GM12891 (cell line): ENCODE measurements at regions not wholly inside any gene's neighbourhood (a gene's known extent, or its start where the extent isn't known, plus 50 kb on each side); places are given as distances from the start of the nearest gene placed in this dataset.

Source experiments
- PAX5 ChIP-seq: IDR thresholded peaks from 2 replicates; pipeline ENCODE4 v1.6.1; 2011; ENCODE audit warnings: low read length, moderate library complexity, mild to moderate bottlenecking; ENCODE audit not compliant: insufficient read depth, severe bottlenecking
- POLR2A ChIP-seq: IDR thresholded peaks from 2 replicates; pipeline ENCODE4 v1.6.1; 2011; ENCODE audit warnings: low read depth, low read length, control low read depth
- POLR2AphosphoS5 ChIP-seq: IDR thresholded peaks from 2 replicates; pipeline ENCODE4 v1.6.1; 2011; ENCODE audit warnings: low read depth, low read length, control low read depth
- SPI1 ChIP-seq: IDR thresholded peaks from 2 replicates; pipeline ENCODE4 v1.6.1; 2011; ENCODE audit warnings: low read depth, low read length, control low read depth
- TAF1 ChIP-seq: IDR thresholded peaks from 2 replicates; pipeline ENCODE4 v1.6.1; 2011; ENCODE audit warnings: low read depth, low read length, control low read depth

DNA sequence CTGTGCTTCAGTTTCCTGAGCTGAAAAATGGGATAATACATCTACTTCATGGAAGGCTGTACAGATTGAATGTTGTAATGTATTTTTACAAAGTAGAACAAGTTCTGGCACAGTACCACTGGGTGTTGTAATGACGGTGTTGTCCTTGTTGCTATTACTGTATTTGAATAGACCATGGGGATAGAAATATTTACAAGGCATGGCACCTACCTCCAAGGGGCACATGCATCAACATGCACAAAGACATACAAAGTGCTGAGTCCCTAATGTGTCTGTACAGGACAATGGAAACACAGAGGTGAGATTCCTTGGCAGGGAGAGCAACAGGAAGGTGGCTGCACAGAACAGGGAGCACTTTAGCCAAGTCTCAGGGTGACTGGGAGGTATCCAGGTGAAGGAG, 930.6 kb upstream of the TMEM132C start:
- no peak for TF ChIP-seq POLR2A
- no peak for TF ChIP-seq TAF1
- no peak for TF ChIP-seq SPI1
- TF ChIP-seq PAX5: no peak
- no peak for TF ChIP-seq POLR2AphosphoS5
